SK-N-SH (cell line): ENCODE measurements at regions not wholly inside any gene's neighbourhood (a gene's known extent, or its start where the extent isn't known, plus 50 kb on each side); places are given as distances from the start of the nearest gene placed in this dataset.

Experiments
- CHD2 ChIP-seq: fragments of 150-350 bp; IDR thresholded peaks from 2 replicates; pipeline ENCODE4 v1.6.1; 2018; ENCODE audit warnings: low read length; ENCODE audit not compliant: partially characterized antibody
- ELF1 ChIP-seq: IDR thresholded peaks from 2 replicates; pipeline ENCODE4 v1.4.0; 2012
- FOXJ3 ChIP-seq: sonication (generic); formaldehyde crosslinking; IDR thresholded peaks from 2 replicates; pipeline ENCODE4 v1.5.1; 2020; ENCODE audit warnings: mild to moderate bottlenecking, missing genetic modification reagents
- JUND ChIP-seq: IDR thresholded peaks from 2 replicates; pipeline ENCODE4 v1.4.0; 2012
- MEF2A ChIP-seq: IDR thresholded peaks from 2 replicates; pipeline ENCODE4 v1.4.0; 2012; ENCODE audit warnings: low read depth, borderline replicate concordance
- POLR2AphosphoS5 ChIP-seq: IDR thresholded peaks from 2 replicates; pipeline ENCODE4 v1.6.1; 2012; ENCODE audit warnings: low read depth, low read length
- REST ChIP-seq: IDR thresholded peaks from 2 replicates; pipeline ENCODE4 v1.6.1; 2012; ENCODE audit warnings: mild to moderate bottlenecking, low read depth, low read length, moderate library complexity
- TF ChIP-seq, protein P1 (sequence below): fragments of 200-600 bp; sonication (generic); IDR thresholded peaks from 2 replicates; pipeline ENCODE4 v1.6.1; 2017; ENCODE audit warnings: antibody characterized with exemption, mild to moderate bottlenecking, moderate library complexity

- no peak for TF ChIP-seq JUND
- TF ChIP-seq, protein P1, sequence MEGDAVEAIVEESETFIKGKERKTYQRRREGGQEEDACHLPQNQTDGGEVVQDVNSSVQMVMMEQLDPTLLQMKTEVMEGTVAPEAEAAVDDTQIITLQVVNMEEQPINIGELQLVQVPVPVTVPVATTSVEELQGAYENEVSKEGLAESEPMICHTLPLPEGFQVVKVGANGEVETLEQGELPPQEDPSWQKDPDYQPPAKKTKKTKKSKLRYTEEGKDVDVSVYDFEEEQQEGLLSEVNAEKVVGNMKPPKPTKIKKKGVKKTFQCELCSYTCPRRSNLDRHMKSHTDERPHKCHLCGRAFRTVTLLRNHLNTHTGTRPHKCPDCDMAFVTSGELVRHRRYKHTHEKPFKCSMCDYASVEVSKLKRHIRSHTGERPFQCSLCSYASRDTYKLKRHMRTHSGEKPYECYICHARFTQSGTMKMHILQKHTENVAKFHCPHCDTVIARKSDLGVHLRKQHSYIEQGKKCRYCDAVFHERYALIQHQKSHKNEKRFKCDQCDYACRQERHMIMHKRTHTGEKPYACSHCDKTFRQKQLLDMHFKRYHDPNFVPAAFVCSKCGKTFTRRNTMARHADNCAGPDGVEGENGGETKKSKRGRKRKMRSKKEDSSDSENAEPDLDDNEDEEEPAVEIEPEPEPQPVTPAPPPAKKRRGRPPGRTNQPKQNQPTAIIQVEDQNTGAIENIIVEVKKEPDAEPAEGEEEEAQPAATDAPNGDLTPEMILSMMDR, result no peak
- TF ChIP-seq CHD2, result no peak
- no peak for TF ChIP-seq POLR2AphosphoS5
- TF ChIP-seq ELF1, result no peak
- TF ChIP-seq REST, result no peak
- no peak for TF ChIP-seq MEF2A
- no peak for TF ChIP-seq FOXJ3 (CRISPR knock-in tag)
These were observed 85.3 kb upstream of the NKX1-1 start for GRCh38 chr4:1491328-1492141.
